ENCODE measurements at regions not wholly inside any gene's neighbourhood (a gene's known extent, or its start where the extent isn't known, plus 50 kb on each side); places are given as distances from the start of the nearest gene placed in this dataset.

DNA sequence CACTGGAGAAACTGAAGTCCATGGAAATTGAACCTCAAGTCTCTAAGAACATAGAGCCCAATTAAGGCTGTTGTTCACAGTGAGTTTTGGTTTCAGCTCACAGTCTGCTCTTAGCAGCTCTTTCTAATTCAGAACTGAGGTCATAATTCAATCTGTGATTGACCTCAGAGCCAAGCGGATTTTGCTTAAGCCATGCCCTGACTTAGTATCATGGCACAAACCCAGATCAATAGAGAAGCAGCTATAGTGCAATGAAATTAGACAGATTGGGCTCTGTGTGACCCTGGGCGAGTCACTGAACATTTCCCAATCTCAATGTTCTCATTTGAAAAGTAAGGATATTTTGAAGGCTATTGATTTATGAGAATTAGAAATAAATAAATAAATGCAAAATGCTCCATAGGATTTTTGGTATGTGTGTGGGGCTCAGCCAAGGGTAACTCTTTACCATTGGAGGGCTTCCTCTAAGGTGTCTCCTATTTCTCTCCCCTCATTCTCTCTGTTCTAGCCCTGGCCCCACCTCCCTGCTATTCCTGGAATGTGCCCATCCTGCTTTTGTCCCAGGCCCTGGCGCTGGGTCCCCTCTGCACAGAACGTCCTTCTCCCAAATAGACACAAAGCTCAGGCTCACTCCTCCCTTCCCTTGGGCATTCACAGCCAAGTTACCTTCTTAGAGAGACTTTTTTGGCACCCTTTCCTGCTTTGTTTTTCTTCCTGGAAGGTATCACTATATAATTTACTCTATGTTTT is 239.6 kb downstream of the LPIN1 start:
- no peaks in the 10 kb centered on the region for H3K4me1 ChIP-seq (ENCODE audit: control insufficient read depth, extremely low read depth, insufficient read depth, low read length)
- TF ChIP-seq CTCF (optimal IDR thresholded peaks at IDR 0.05 in 1 of 3, IDR thresholded peaks at IDR 0.05 in 1 of 3, conservative IDR thresholded peaks at IDR 0.05 in 1 of 3; ENCODE audit: extremely low read depth in 1 of 3, insufficient read depth in 2 of 3, low read length in 3 of 3), result no peak
- TF ChIP-seq EZH2 (IDR thresholded peaks at IDR 0.05; ENCODE audit: low read length), result no peak
- no peak overlapping the region for H3K9ac ChIP-seq (ENCODE audit: control insufficient read depth, extremely low read depth, insufficient read depth, low read length)
- H3K79me2 ChIP-seq (ENCODE audit: control insufficient read depth, insufficient read depth, low read length), result no peaks in the 10 kb centered on the region
- H3K36me3 ChIP-seq (ENCODE audit: control insufficient read depth in 2 of 2, extremely low read depth in 1 of 2, insufficient read depth in 2 of 2, low read length in 2 of 2), result no peaks in the 10 kb centered on the region
- no peak overlapping the region for H3K27ac ChIP-seq (ENCODE audit: control insufficient read depth, insufficient read depth, low read length)
- no peak for DNase-seq (ENCODE audit: low read depth, low spot score)
- H3K9me1 ChIP-seq (ENCODE audit: control insufficient read depth, extremely low read depth, insufficient read depth, low read length), result no peaks in the 10 kb centered on the region
- no peak overlapping the region for H3K4me2 ChIP-seq (ENCODE audit: control insufficient read depth, extremely low read depth, insufficient read depth, low read depth, low read length)
- FAIRE-seq, result no peak
- H2AFZ ChIP-seq (ENCODE audit: control insufficient read depth, low read length), result no peak overlapping the region
- H4K20me1 ChIP-seq (ENCODE audit: control insufficient read depth, extremely low read depth, insufficient read depth, low read length), result no peaks in the 10 kb centered on the region
- dilution Hi-C loops (cut with MboI; ENCODE audit: extremely low pct_ligation_motif_present, low sequenced_read_pairs), result no loop called here
- H3K9me3 ChIP-seq (ENCODE audit: control insufficient read depth, low read depth, low read length), result no peaks in the 10 kb centered on the region
- H3K4me3 ChIP-seq (ENCODE audit: control insufficient read depth in 2 of 3, extremely low read depth in 1 of 3, insufficient read depth in 2 of 3, low read depth in 1 of 3, low read length in 3 of 3), result no peak overlapping the region
- peaks cover 4% of the 10 kb centered on the region for H3K27me3 ChIP-seq (ENCODE audit: control insufficient read depth, extremely low read depth, insufficient read depth, low read length)

DNA sequence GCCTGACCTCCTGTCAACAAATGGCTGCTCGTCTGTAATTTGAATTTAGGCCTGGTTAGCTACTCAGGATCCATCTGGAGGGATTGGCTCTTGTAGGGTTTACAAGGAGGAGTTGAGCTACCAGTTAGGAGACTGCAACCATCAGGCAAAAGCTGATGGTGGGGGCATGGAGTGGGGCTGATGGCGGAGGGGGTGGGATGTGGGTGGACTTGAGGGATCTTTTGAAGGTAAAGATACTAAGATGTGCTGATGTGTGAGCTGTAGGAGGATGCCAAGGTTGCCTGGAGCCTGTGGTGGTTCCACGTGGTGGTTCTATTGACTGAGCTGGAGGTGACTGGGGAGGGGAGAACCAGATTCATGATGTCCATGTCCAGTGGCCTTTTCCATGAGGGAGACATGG is 240.7 kb downstream of the LPIN1 start:
- Histone ChIP-seq H3K4me3 (ENCODE audit: control insufficient read depth in 2 of 3, extremely low read depth in 1 of 3, insufficient read depth in 2 of 3, low read depth in 1 of 3, low read length in 3 of 3) (no peak overlapping the region), H3K36me3 (ENCODE audit: control insufficient read depth in 2 of 2, extremely low read depth in 1 of 2, insufficient read depth in 2 of 2, low read length in 2 of 2) (no peaks in the 10 kb centered on the region), H3K4me1 (ENCODE audit: control insufficient read depth, extremely low read depth, insufficient read depth, low read length) (no peaks in the 10 kb centered on the region), H4K20me1 (ENCODE audit: control insufficient read depth, extremely low read depth, insufficient read depth, low read length) (no peaks in the 10 kb centered on the region), H3K9me3 (ENCODE audit: control insufficient read depth, low read depth, low read length) (no peaks in the 10 kb centered on the region), H3K9ac (ENCODE audit: control insufficient read depth, extremely low read depth, insufficient read depth, low read length) (no peak overlapping the region), H3K4me2 (ENCODE audit: control insufficient read depth, extremely low read depth, insufficient read depth, low read depth, low read length) (no peak overlapping the region), H3K27ac (ENCODE audit: control insufficient read depth, insufficient read depth, low read length) (no peak overlapping the region), H2AFZ (ENCODE audit: control insufficient read depth, low read length) (no peak overlapping the region), H3K79me2 (ENCODE audit: control insufficient read depth, insufficient read depth, low read length) (no peaks in the 10 kb centered on the region), H3K27me3 (ENCODE audit: control insufficient read depth, extremely low read depth, insufficient read depth, low read length) (peaks cover 4% of the 10 kb centered on the region), H3K9me1 (ENCODE audit: control insufficient read depth, extremely low read depth, insufficient read depth, low read length) (no peaks in the 10 kb centered on the region)
- TF ChIP-seq CTCF (optimal IDR thresholded peaks at IDR 0.05 in 1 of 3, IDR thresholded peaks at IDR 0.05 in 1 of 3, conservative IDR thresholded peaks at IDR 0.05 in 1 of 3; ENCODE audit: extremely low read depth in 1 of 3, insufficient read depth in 2 of 3, low read length in 3 of 3) (no peak), EZH2 (IDR thresholded peaks at IDR 0.05; ENCODE audit: low read length) (no peak)
- dilution Hi-C loops (cut with MboI; ENCODE audit: extremely low pct_ligation_motif_present, low sequenced_read_pairs), result no loop called here
- DNase-seq (ENCODE audit: low read depth, low spot score), result no peak
- no peak for FAIRE-seq
